HepG2 (cell line): ENCODE measurements at regions not wholly inside any gene's neighbourhood (a gene's known extent, or its start where the extent isn't known, plus 50 kb on each side); places are given as distances from the start of the nearest gene placed in this dataset.

ENCODE experiments used
- ATAC-seq: fragments of 200-7000 bp; cut with Tn5 transposase; 3 replicates; pipeline ENCODE4 v1.9.1; 2020; ENCODE audit warnings: mild to moderate bottlenecking, moderate library complexity
- BruUV-seq: library from RNA; stranded (reverse); fragments of 400-500 nt; replicated peaks from 2 replicates; lab custom pipeline; 2021; lab: Mats Ljungman, UMichigan
- CTCF ChIA-PET: fragments of 300-600 bp; formaldehyde crosslinking; extraction: SDS; loops from one replicate; lab custom pipeline; 2021; ENCODE audit warnings: low total read pairs, inconsistent platforms, low intra/inter-chr PET ratio; lab: Yijun Ruan, JAX
- POLR2A ChIA-PET: fragments of 350-600 bp; sonication (Branson Sonifier 250); formaldehyde crosslinking; loops from one replicate; lab custom pipeline; 2020; ENCODE audit warnings: antibody characterized with exemption, inconsistent platforms; lab: Yijun Ruan, JAX
- DNase-seq: peaks from one replicate; pipeline ENCODE4 v3.0.0-alpha.2; 2015; ENCODE audit warnings: low spot score
- FAIRE-seq: peaks from 3 replicates; lab custom pipeline; 2011; peaks lifted over from hg19 to GRCh38; lab: Jason Lieb, UNC
- H2AFZ ChIP-seq: one replicate; pipeline ENCODE4 v1.6.1; 2011; ENCODE audit warnings: low read length, inconsistent platforms
- H3K27ac ChIP-seq: fragments of 300-600 bp; 3 replicates; pipeline ENCODE4 v1.8.0; 2011; ENCODE audit warnings: mixed run types, mild to moderate bottlenecking, mixed read lengths, low read length, inconsistent platforms; ENCODE audit not compliant: insufficient read depth; ENCODE audit errors: extremely low read length
- H3K27me3 ChIP-seq, 2 experiments: fragments of 200-600 bp in 1 of 2; 2 replicates in 1 of 2; 3 replicates in 1 of 2; pipeline versions ENCODE4 v1.6.0 to v1.8.0; 2011; ENCODE audit warnings: low read length in 2 of 2, mild to moderate bottlenecking in 2 of 2, moderate library complexity in 2 of 2, inconsistent platforms in 1 of 2; ENCODE audit not compliant: insufficient read depth in 2 of 2, control insufficient read depth in 1 of 2
- H3K36me3 ChIP-seq, 2 experiments: fragments of 200-600 bp in 1 of 2; replicated peaks in 1 of 2; 2 replicates in 1 of 2; 3 replicates in 1 of 2; pipeline versions ENCODE4 v1.5.1 to v1.8.0; 2011; ENCODE audit warnings: low read length in 2 of 2, inconsistent platforms in 1 of 2; ENCODE audit not compliant: insufficient read depth in 2 of 2, control insufficient read depth in 1 of 2
- H3K4me1 ChIP-seq: 2 replicates; pipeline ENCODE4 v1.5.1; 2012; ENCODE audit warnings: low read length, inconsistent platforms; ENCODE audit not compliant: insufficient read depth
- H3K4me2 ChIP-seq: 2 replicates; pipeline ENCODE4 v1.6.0; 2011; ENCODE audit warnings: low read depth, low read length, inconsistent platforms
- H3K4me3 ChIP-seq, 3 experiments: fragments of 200-600 bp in 1 of 3; sonication (generic), shearing (Covaris generic) in 1 of 3; replicated peaks in 1 of 3; 2 replicates each; pipeline ENCODE4 v1.5.1; 2011 to 2016; ENCODE audit warnings: low read length in 3 of 3, inconsistent platforms in 2 of 3, low read depth in 2 of 3, mild to moderate bottlenecking in 2 of 3, control low read depth in 1 of 3, mixed read lengths in 1 of 3; ENCODE audit not compliant: insufficient read depth in 1 of 3
- H3K79me2 ChIP-seq: one replicate; pipeline ENCODE4 v1.6.1; 2011; ENCODE audit warnings: low read length, inconsistent platforms; ENCODE audit not compliant: insufficient read depth
- H3K9ac ChIP-seq: 2 replicates; pipeline ENCODE4 v1.6.0; 2011; ENCODE audit warnings: mild to moderate bottlenecking, low read depth, low read length, inconsistent platforms; ENCODE audit not compliant: insufficient read depth
- H3K9me3 ChIP-seq: 2 replicates; pipeline ENCODE4 v1.5.1; 2012; ENCODE audit warnings: mild to moderate bottlenecking, low read length
- H4K20me1 ChIP-seq: 2 replicates; pipeline ENCODE4 v1.6.0; 2011; ENCODE audit warnings: inconsistent platforms, mild to moderate bottlenecking, low read length, moderate library complexity; ENCODE audit not compliant: insufficient read depth
- GZF1 ChIP-seq: sonication (generic); formaldehyde crosslinking; IDR thresholded peaks from 2 replicates; pipeline ENCODE4 v1.5.1; 2020; ENCODE audit warnings: mild to moderate bottlenecking, missing genetic modification reagents
- HNF4A ChIP-seq: sonication (generic); formaldehyde crosslinking; IDR thresholded peaks from 2 replicates; pipeline ENCODE4 v1.4.0; 2020; ENCODE audit warnings: missing genetic modification reagents
- MAFG ChIP-seq: sonication (generic); formaldehyde crosslinking; IDR thresholded peaks from 2 replicates; pipeline ENCODE4 v1.5.1; 2020; ENCODE audit warnings: mild to moderate bottlenecking, missing genetic modification reagents
- MED8 ChIP-seq: sonication (generic); formaldehyde crosslinking; IDR thresholded peaks from 2 replicates; pipeline ENCODE4 v1.8.1; 2023; ENCODE audit warnings: mild to moderate bottlenecking, missing genetic modification reagents; ENCODE audit not compliant: insufficient replicate concordance
- MTA3 ChIP-seq: sonication (generic); formaldehyde crosslinking; IDR thresholded peaks from 2 replicates; pipeline ENCODE4 v1.4.0; 2020; ENCODE audit warnings: missing genetic modification reagents
- PAX8 ChIP-seq: sonication (generic); formaldehyde crosslinking; IDR thresholded peaks from 2 replicates; pipeline ENCODE4 v1.8.0; 2022; ENCODE audit warnings: mild to moderate bottlenecking, missing genetic modification reagents, borderline replicate concordance
- THAP7 ChIP-seq: sonication (generic); formaldehyde crosslinking; IDR thresholded peaks from 2 replicates; pipeline ENCODE4 v1.8.1; 2023; ENCODE audit warnings: mild to moderate bottlenecking, missing genetic modification reagents
- ZBTB21 ChIP-seq: sonication (generic); formaldehyde crosslinking; IDR thresholded peaks from 2 replicates; pipeline ENCODE4 v1.4.0; 2020; ENCODE audit warnings: missing genetic modification reagents
- ZMYM3 ChIP-seq: sonication (generic); formaldehyde crosslinking; IDR thresholded peaks from 2 replicates; pipeline ENCODE4 v1.5.1; 2020; ENCODE audit warnings: mild to moderate bottlenecking, missing genetic modification reagents
- ZNF124 ChIP-seq: sonication (generic); formaldehyde crosslinking; IDR thresholded peaks from 2 replicates; pipeline ENCODE4 v1.4.0; 2020; ENCODE audit warnings: missing genetic modification reagents
- ZNF235 ChIP-seq: sonication (generic); formaldehyde crosslinking; IDR thresholded peaks from 2 replicates; pipeline ENCODE4 v1.8.1; 2023; ENCODE audit warnings: mild to moderate bottlenecking, missing genetic modification reagents, borderline replicate concordance
- ZNF670 ChIP-seq: sonication (generic); formaldehyde crosslinking; IDR thresholded peaks from 2 replicates; pipeline ENCODE4 v1.8.0; 2022; ENCODE audit warnings: mild to moderate bottlenecking, missing genetic modification reagents, borderline replicate concordance
- ZNF687 ChIP-seq: sonication (generic); formaldehyde crosslinking; IDR thresholded peaks from 2 replicates; pipeline ENCODE4 v1.5.1; 2020; ENCODE audit warnings: mild to moderate bottlenecking, missing genetic modification reagents, moderate library complexity
- ZNF850 ChIP-seq: sonication (generic); formaldehyde crosslinking; conservative IDR thresholded peaks from 2 replicates; pipeline ENCODE4 v1.9.0; 2021; ENCODE audit warnings: mild to moderate bottlenecking, missing genetic modification reagents
- WGBS: methylation state at CpG from one replicate; pipeline ENCODE4 v1.1.6; 2017; ENCODE audit warnings: low lambda C conversion rate; 5-methylcytosine and 5-hydroxymethylcytosine counted together
- in situ Hi-C: cut with HindIII; loops from 2 replicates; pipeline ENCODE4 v1.10.0; 2017; ENCODE audit warnings: low pct_unique_long_range_greater_than_20kb; ENCODE audit not compliant: extremely low pct_ligation_motif_present
- intact Hi-C: fragments of 100-400 bp; cut with micrococcal nuclease; formaldehyde crosslinking; loops from one replicate; pipeline ENCODE4 v1.10.0; 2022; ENCODE audit not compliant: unreplicated experiment
- TF ChIP-seq, protein P1 (sequence below): sonication (generic); formaldehyde crosslinking; IDR thresholded peaks from 2 replicates; pipeline ENCODE4 v1.5.1; 2020; ENCODE audit warnings: mild to moderate bottlenecking, missing genetic modification reagents, borderline replicate concordance

DNA sequence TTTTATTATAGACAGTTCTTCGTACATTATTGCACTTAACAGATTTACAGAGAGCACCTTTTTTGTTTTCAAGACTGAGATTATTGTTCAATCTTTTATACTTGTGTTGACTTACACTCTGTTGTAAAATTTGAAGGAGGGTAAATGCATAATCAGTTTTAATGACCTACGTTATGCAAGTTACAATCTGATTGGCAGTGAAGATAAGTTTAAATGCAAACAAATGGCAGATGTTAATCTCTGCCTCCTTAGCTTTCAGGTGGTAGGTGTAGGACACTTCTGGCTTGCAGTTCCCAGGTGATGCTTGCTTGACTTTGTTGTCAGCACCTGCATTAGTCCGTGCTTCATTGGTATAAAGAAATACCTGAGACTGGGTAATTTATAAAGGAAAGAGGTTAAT lies 424.9 kb downstream of the FGF9 start:
- H2AFZ ChIP-seq = no peak overlapping the region
- H3K9me3 ChIP-seq = no peaks in the 10 kb centered on the region
- no peak for FAIRE-seq
- 1% methylated on average over 3 of the region's 3 CpGs for WGBS
- H3K4me2 ChIP-seq = no peak overlapping the region
- H3K36me3 ChIP-seq = no peaks in the 10 kb centered on the region
- BruUV-seq = no TSS peak
- H3K4me1 ChIP-seq = no peaks in the 10 kb centered on the region
- 0 out of 5 replicates have a peak, but pooled peaks cover 0 to 1% of the 10 kb centered on the region in 2 experiments for H3K27me3 ChIP-seq
- in situ Hi-C loops (no loop called here), intact Hi-C loops (no loop called here)
- no peaks in the 10 kb centered on the region for H3K79me2 ChIP-seq
- H4K20me1 ChIP-seq = no peaks in the 10 kb centered on the region
- ChIA-PET POLR2A (no interaction called here), CTCF (no interaction called here)
- no peak overlapping the region for H3K9ac ChIP-seq
- no peak overlapping the region for H3K27ac ChIP-seq
- TF ChIP-seq ZBTB21 (no peak), MED8 (no peak), THAP7 (no peak), MAFG (CRISPR knock-in tag) (no peak), HNF4A (CRISPR knock-in tag) (no peak), MTA3 (no peak), ZNF124 (CRISPR knock-in tag) (no peak), ZNF687 (CRISPR knock-in tag) (no peak), PAX8 (CRISPR knock-in tag) (no peak), ZMYM3 (no peak), ZNF850 (CRISPR knock-in tag) (no peak), ZNF235 (CRISPR knock-in tag) (no peak), ZNF670 (CRISPR knock-in tag) (no peak), GZF1 (CRISPR knock-in tag) (no peak)
- TF ChIP-seq, protein P1, sequence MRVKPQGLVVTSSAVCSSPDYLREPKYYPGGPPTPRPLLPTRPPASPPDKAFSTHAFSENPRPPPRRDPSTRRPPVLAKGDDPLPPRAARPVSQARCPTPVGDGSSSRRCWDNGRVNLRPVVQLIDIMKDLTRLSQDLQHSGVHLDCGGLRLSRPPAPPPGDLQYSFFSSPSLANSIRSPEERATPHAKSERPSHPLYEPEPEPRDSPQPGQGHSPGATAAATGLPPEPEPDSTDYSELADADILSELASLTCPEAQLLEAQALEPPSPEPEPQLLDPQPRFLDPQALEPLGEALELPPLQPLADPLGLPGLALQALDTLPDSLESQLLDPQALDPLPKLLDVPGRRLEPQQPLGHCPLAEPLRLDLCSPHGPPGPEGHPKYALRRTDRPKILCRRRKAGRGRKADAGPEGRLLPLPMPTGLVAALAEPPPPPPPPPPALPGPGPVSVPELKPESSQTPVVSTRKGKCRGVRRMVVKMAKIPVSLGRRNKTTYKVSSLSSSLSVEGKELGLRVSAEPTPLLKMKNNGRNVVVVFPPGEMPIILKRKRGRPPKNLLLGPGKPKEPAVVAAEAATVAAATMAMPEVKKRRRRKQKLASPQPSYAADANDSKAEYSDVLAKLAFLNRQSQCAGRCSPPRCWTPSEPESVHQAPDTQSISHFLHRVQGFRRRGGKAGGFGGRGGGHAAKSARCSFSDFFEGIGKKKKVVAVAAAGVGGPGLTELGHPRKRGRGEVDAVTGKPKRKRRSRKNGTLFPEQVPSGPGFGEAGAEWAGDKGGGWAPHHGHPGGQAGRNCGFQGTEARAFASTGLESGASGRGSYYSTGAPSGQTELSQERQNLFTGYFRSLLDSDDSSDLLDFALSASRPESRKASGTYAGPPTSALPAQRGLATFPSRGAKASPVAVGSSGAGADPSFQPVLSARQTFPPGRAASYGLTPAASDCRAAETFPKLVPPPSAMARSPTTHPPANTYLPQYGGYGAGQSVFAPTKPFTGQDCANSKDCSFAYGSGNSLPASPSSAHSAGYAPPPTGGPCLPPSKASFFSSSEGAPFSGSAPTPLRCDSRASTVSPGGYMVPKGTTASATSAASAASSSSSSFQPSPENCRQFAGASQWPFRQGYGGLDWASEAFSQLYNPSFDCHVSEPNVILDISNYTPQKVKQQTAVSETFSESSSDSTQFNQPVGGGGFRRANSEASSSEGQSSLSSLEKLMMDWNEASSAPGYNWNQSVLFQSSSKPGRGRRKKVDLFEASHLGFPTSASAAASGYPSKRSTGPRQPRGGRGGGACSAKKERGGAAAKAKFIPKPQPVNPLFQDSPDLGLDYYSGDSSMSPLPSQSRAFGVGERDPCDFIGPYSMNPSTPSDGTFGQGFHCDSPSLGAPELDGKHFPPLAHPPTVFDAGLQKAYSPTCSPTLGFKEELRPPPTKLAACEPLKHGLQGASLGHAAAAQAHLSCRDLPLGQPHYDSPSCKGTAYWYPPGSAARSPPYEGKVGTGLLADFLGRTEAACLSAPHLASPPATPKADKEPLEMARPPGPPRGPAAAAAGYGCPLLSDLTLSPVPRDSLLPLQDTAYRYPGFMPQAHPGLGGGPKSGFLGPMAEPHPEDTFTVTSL (CRISPR knock-in tag) = no peak
- TF ChIP-seq, all 625 proteins: peak for 0
- H3K4me3 ChIP-seq = no peak overlapping the region
- DNase-seq (no peak), ATAC-seq (no peak)
